GM06990 (cell line): ENCODE measurements at regions not wholly inside any gene's neighbourhood (a gene's known extent, or its start where the extent isn't known, plus 50 kb on each side); places are given as distances from the start of the nearest gene placed in this dataset.

Experiments
- DNase-seq: peaks from one replicate; pipeline ENCODE4 v3.0.0-alpha.2; 2011; ENCODE audit not compliant: insufficient read length; ENCODE audit errors: extremely low read depth
- H3K27me3 ChIP-seq: replicated peaks from 2 replicates; pipeline ENCODE4 v1.6.0; 2011; ENCODE audit warnings: low read length; ENCODE audit not compliant: control insufficient read depth, insufficient read depth
- H3K36me3 ChIP-seq: 2 replicates; pipeline ENCODE4 v1.5.1; 2011; ENCODE audit warnings: low read length; ENCODE audit not compliant: control insufficient read depth, insufficient read depth
- H3K4me3 ChIP-seq: replicated peaks from 2 replicates; pipeline ENCODE4 v1.5.1; 2011; ENCODE audit warnings: low read depth, mild to moderate bottlenecking, control low read depth, low read length
- CTCF ChIP-seq: IDR thresholded peaks from 2 replicates; pipeline ENCODE4 v1.5.1; 2011; ENCODE audit warnings: low read length, control low read depth, mild to moderate bottlenecking, inconsistent platforms; ENCODE audit not compliant: insufficient read depth, poor library complexity, severe bottlenecking

- Histone ChIP-seq H3K27me3 (no peaks in the 10 kb centered on the region), H3K4me3 (no peak overlapping the region), H3K36me3 (no peaks in the 10 kb centered on the region)
- no peak for DNase-seq
- no peak for TF ChIP-seq CTCF
Measured at GRCh38 chr4:116400480-116400879, 684.9 kb downstream of the TRAM1L1 start.

- Histone ChIP-seq H3K4me3 (no peak overlapping the region), H3K36me3 (no peaks in the 10 kb centered on the region), H3K27me3 (no peaks in the 10 kb centered on the region)
- no peak for DNase-seq
- no peak for TF ChIP-seq CTCF
Measured at GRCh38 chr4:116397714-116398113, 687.7 kb downstream of the TRAM1L1 start.

GRCh38 chr4:116397291-116397690 is 688.1 kb downstream of the TRAM1L1 start:
- H3K4me3 ChIP-seq, result no peak overlapping the region
- DNase-seq, result no peak
- no peaks in the 10 kb centered on the region for H3K27me3 ChIP-seq
- H3K36me3 ChIP-seq, result no peaks in the 10 kb centered on the region
- TF ChIP-seq CTCF, result no peak

- Histone ChIP-seq H3K36me3 (no peaks in the 10 kb centered on the region), H3K27me3 (no peaks in the 10 kb centered on the region), H3K4me3 (no peak overlapping the region)
- no peak for TF ChIP-seq CTCF
- DNase-seq, result no peak
Measured at GRCh38 chr4:116395408-116395807, 690.0 kb downstream of the TRAM1L1 start.

GRCh38 chr4:116391020-116391419 is 694.4 kb downstream of the TRAM1L1 start:
- H3K36me3 ChIP-seq, result no peaks in the 10 kb centered on the region
- no peaks in the 10 kb centered on the region for H3K27me3 ChIP-seq
- no peak for DNase-seq
- H3K4me3 ChIP-seq, result no peak overlapping the region
- TF ChIP-seq CTCF, result no peak

- DNase-seq, result no peak
- H3K27me3 ChIP-seq, result no peaks in the 10 kb centered on the region
- TF ChIP-seq CTCF, result no peak
- no peaks in the 10 kb centered on the region for H3K36me3 ChIP-seq
- no peak overlapping the region for H3K4me3 ChIP-seq
Measured at GRCh38 chr4:116389139-116389538, 696.2 kb downstream of the TRAM1L1 start.
